Testis (tissue), 2 donors: ENCODE measurements at regions not wholly inside any gene's neighbourhood (a gene's known extent, or its start where the extent isn't known, plus 50 kb on each side); places are given as distances from the start of the nearest gene placed in this dataset.

ENCODE experiments used
- CTCF ChIP-seq, 3 experiments: fragments of 450-650 bp in 2 of 3; fragments of 200-600 bp in 1 of 3; sonication (generic) in 1 of 3; IDR thresholded peaks; one replicate each; pipeline ENCODE4 v1.5.1; 2016 to 2019; ENCODE audit warnings: antibody characterized with exemption in 3 of 3, mild to moderate bottlenecking in 2 of 3, moderate library complexity in 1 of 3
- POLR2A ChIP-seq: fragments of 450-650 bp; IDR thresholded peaks from one replicate; pipeline ENCODE4 v1.6.1; 2017; ENCODE audit warnings: antibody characterized with exemption, mild to moderate bottlenecking, moderate library complexity

DNA sequence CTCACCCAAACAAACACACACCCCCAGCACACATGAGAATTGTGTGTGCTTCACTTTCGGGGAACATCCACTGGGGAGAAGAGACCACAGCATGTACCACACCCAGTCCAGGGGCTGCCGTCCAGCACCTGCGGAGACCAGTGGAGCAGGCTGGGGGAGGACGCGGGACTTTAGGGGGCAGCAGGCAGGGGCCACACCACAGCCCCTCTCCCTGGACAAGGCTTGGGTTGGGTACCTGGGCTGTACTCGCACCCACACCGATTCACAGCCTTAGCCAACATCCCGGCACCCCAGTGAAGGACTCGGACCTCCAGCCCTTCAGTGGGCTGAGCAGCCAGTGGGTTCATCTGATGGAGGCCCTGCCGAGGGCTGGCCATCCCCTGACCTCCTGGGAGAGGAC, 63.3 kb downstream of the RBFOX3 start:
- no peak for TF ChIP-seq CTCF (IDR thresholded peaks at IDR 0.05)
- TF ChIP-seq POLR2A = no peak
